PC-9 (cell line): ENCODE measurements at regions not wholly inside any gene's neighbourhood (a gene's known extent, or its start where the extent isn't known, plus 50 kb on each side); places are given as distances from the start of the nearest gene placed in this dataset.

ENCODE experiments used
- EZH2 ChIP-seq: fragments of 200-600 bp; sonication (generic); IDR thresholded peaks from 2 replicates; pipeline ENCODE4 v1.8.0; 2017; ENCODE audit warnings: antibody characterized with exemption, low read depth
- TF ChIP-seq, protein P1 (sequence below): fragments of 200-600 bp; sonication (generic); conservative IDR thresholded peaks from 2 replicates; pipeline ENCODE4 v1.6.1; 2017; ENCODE audit warnings: mixed run types, antibody characterized with exemption, mild to moderate bottlenecking, moderate library complexity

DNA sequence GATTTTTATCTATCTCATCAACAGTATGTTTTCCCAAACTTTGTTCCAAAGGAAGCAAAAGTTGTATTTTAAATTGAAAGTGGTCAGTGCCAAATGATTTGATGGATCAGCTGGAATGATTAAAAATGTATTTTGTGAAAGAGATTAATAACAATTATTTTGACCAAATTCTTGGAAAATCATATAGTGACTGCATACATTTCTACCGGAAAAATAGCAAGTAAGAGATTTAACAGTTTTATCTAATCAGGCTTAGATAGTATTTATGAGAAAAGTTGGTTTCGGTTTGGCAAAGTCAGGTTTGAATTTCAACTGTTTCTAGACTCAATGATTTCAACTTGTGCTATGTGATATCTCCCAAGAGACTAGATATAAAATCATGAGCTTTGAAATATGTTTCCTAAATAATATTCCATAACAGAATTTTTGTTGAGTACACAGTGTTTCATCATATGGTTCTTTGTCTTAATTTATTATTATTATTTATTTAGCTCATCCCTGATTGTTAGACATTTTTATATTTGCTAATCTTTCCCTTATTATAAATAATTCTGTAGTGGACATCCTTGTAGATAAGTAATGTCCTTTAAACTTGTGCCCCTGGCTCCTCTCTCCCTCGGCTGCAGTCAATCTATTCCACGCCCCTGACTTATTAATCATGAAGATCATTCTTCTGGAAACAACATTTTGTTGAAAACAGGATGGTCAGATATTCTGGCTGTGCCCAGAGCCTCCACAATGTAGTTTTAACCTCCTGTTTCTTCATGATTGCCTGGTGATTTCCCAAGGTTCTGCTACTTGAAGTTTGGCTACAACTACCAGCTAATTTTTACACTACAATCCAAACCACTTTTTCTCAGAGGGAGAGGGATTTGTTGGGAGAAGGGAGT lies 520.7 kb upstream of the TCF4 start:
- TF ChIP-seq, protein P1, sequence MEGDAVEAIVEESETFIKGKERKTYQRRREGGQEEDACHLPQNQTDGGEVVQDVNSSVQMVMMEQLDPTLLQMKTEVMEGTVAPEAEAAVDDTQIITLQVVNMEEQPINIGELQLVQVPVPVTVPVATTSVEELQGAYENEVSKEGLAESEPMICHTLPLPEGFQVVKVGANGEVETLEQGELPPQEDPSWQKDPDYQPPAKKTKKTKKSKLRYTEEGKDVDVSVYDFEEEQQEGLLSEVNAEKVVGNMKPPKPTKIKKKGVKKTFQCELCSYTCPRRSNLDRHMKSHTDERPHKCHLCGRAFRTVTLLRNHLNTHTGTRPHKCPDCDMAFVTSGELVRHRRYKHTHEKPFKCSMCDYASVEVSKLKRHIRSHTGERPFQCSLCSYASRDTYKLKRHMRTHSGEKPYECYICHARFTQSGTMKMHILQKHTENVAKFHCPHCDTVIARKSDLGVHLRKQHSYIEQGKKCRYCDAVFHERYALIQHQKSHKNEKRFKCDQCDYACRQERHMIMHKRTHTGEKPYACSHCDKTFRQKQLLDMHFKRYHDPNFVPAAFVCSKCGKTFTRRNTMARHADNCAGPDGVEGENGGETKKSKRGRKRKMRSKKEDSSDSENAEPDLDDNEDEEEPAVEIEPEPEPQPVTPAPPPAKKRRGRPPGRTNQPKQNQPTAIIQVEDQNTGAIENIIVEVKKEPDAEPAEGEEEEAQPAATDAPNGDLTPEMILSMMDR, result no peak
- no peak for TF ChIP-seq EZH2
